ENCODE measurements at regions not wholly inside any gene's neighbourhood (a gene's known extent, or its start where the extent isn't known, plus 50 kb on each side); places are given as distances from the start of the nearest gene placed in this dataset.

- Mint-ChIP-seq H3K27ac (no peak overlapping the region), H3K36me3 (ENCODE audit: insufficient read depth in 2 of 2) (no peaks in the 10 kb centered on the region), H3K4me1 (ENCODE audit: low read depth) (peaks cover 57% of the 10 kb centered on the region), H3K27me3 (ENCODE audit: low read depth) (no peaks in the 10 kb centered on the region), H3K9me3 (no peaks in the 10 kb centered on the region), H3K4me3 (no peak overlapping the region)
- ATAC-seq (replicated peaks in 1 of 2) (no peak), DNase-seq (no peak)
Measured at GRCh38 chr9:7973123-7973522, 173.5 kb upstream of the DMAC1 start.

- Mint-ChIP-seq H3K4me1 (ENCODE audit: low read depth) (peaks cover 45% of the 10 kb centered on the region), H3K27ac (no peak overlapping the region), H3K9me3 (no peaks in the 10 kb centered on the region), H3K27me3 (ENCODE audit: low read depth) (peaks cover 1% of the 10 kb centered on the region), H3K36me3 (ENCODE audit: insufficient read depth in 2 of 2) (no peaks in the 10 kb centered on the region), H3K4me3 (no peak overlapping the region)
- ATAC-seq (replicated peaks in 1 of 2) (no peak), DNase-seq (no peak)
Measured at GRCh38 chr9:7970681-7971330, 171.2 kb upstream of the DMAC1 start.

GRCh38 chr9:7968687-7969086 is 169.1 kb upstream of the DMAC1 start:
- no peak overlapping the region for H3K27ac Mint-ChIP-seq
- no peaks in the 10 kb centered on the region for H3K9me3 Mint-ChIP-seq
- peaks cover 25% of the 10 kb centered on the region for H3K4me1 Mint-ChIP-seq (ENCODE audit: low read depth)
- ATAC-seq (replicated peaks in 1 of 2) (no peak), DNase-seq (no peak)
- H3K27me3 Mint-ChIP-seq (ENCODE audit: low read depth): peaks cover 7% of the 10 kb centered on the region
- H3K36me3 Mint-ChIP-seq (ENCODE audit: insufficient read depth in 2 of 2): no peaks in the 10 kb centered on the region
- H3K4me3 Mint-ChIP-seq: no peak overlapping the region

GRCh38 chr9:7967851-7968250 is 168.3 kb upstream of the DMAC1 start:
- ATAC-seq (replicated peaks in 1 of 2): no peak
- Mint-ChIP-seq H3K27ac (no peak overlapping the region), H3K4me1 (ENCODE audit: low read depth) (peaks cover 22% of the 10 kb centered on the region), H3K36me3 (ENCODE audit: insufficient read depth in 2 of 2) (no peaks in the 10 kb centered on the region), H3K9me3 (no peaks in the 10 kb centered on the region), H3K4me3 (no peak overlapping the region), H3K27me3 (ENCODE audit: low read depth) (peaks cover 7% of the 10 kb centered on the region)
- no peak for DNase-seq

- H3K27ac Mint-ChIP-seq: no peak overlapping the region
- peak; percentile 50 to 73 for ATAC-seq (replicated peaks in 1 of 2)
- H3K27me3 Mint-ChIP-seq (ENCODE audit: low read depth): peaks cover 7% of the 10 kb centered on the region
- no peaks in the 10 kb centered on the region for H3K36me3 Mint-ChIP-seq (ENCODE audit: insufficient read depth in 2 of 2)
- H3K4me1 Mint-ChIP-seq (ENCODE audit: low read depth): peaks cover 22% of the 10 kb centered on the region
- DNase-seq: no peak
- H3K9me3 Mint-ChIP-seq: no peaks in the 10 kb centered on the region
- H3K4me3 Mint-ChIP-seq: no peak overlapping the region
Measured at GRCh38 chr9:7967093-7967827, 167.7 kb upstream of the DMAC1 start.

GRCh38 chr9:7965063-7965462 is 165.5 kb upstream of the DMAC1 start:
- peaks cover 28% of the 10 kb centered on the region for H3K4me1 Mint-ChIP-seq (ENCODE audit: low read depth)
- H3K9me3 Mint-ChIP-seq: no peaks in the 10 kb centered on the region
- no peak for ATAC-seq (replicated peaks in 1 of 2)
- DNase-seq: no peak
- no peaks in the 10 kb centered on the region for H3K36me3 Mint-ChIP-seq (ENCODE audit: insufficient read depth in 2 of 2)
- H3K4me3 Mint-ChIP-seq: no peak overlapping the region
- H3K27ac Mint-ChIP-seq: no peak overlapping the region
- H3K27me3 Mint-ChIP-seq (ENCODE audit: low read depth): peaks cover 7% of the 10 kb centered on the region

GRCh38 chr9:7963026-7963425 is 163.4 kb upstream of the DMAC1 start:
- H3K36me3 Mint-ChIP-seq (ENCODE audit: insufficient read depth in 2 of 2): no peaks in the 10 kb centered on the region
- H3K4me1 Mint-ChIP-seq (ENCODE audit: low read depth): peaks cover 16% of the 10 kb centered on the region
- no peak overlapping the region for H3K27ac Mint-ChIP-seq
- DNase-seq (no peak), ATAC-seq (replicated peaks in 1 of 2) (no peak)
- no peak overlapping the region for H3K4me3 Mint-ChIP-seq
- H3K27me3 Mint-ChIP-seq (ENCODE audit: low read depth): peaks cover 7% of the 10 kb centered on the region
- H3K9me3 Mint-ChIP-seq: no peaks in the 10 kb centered on the region

- Mint-ChIP-seq H3K9me3 (no peaks in the 10 kb centered on the region), H3K27ac (no peak overlapping the region), H3K4me1 (ENCODE audit: low read depth) (peaks cover 6% of the 10 kb centered on the region), H3K36me3 (ENCODE audit: insufficient read depth in 2 of 2) (no peaks in the 10 kb centered on the region), H3K4me3 (no peak overlapping the region), H3K27me3 (ENCODE audit: low read depth) (peaks cover 7% of the 10 kb centered on the region)
- ATAC-seq (replicated peaks in 1 of 2) (no peak), DNase-seq (no peak)
Measured at GRCh38 chr9:7961076-7961475, 161.5 kb upstream of the DMAC1 start.

- Mint-ChIP-seq H3K4me1 (ENCODE audit: low read depth) (peaks cover 6% of the 10 kb centered on the region), H3K4me3 (no peak overlapping the region), H3K36me3 (ENCODE audit: insufficient read depth in 2 of 2) (no peaks in the 10 kb centered on the region), H3K27ac (no peak overlapping the region), H3K9me3 (no peaks in the 10 kb centered on the region), H3K27me3 (ENCODE audit: low read depth) (peaks cover 3% of the 10 kb centered on the region)
- no peak for ATAC-seq (replicated peaks in 1 of 2)
- DNase-seq: no peak
Measured at GRCh38 chr9:7960320-7961050, 160.9 kb upstream of the DMAC1 start.

- H3K27me3 Mint-ChIP-seq (ENCODE audit: low read depth): no peaks in the 10 kb centered on the region
- H3K4me1 Mint-ChIP-seq (ENCODE audit: low read depth): peaks cover 6% of the 10 kb centered on the region
- DNase-seq (no peak), ATAC-seq (replicated peaks in 1 of 2) (no peak)
- H3K9me3 Mint-ChIP-seq: no peaks in the 10 kb centered on the region
- no peak overlapping the region for H3K4me3 Mint-ChIP-seq
- H3K27ac Mint-ChIP-seq: peak overlapping the region; percentile 79
- H3K36me3 Mint-ChIP-seq (ENCODE audit: insufficient read depth in 2 of 2): no peaks in the 10 kb centered on the region
Measured at GRCh38 chr9:7957803-7958202, 158.2 kb upstream of the DMAC1 start.

- DNase-seq (no peak), ATAC-seq (replicated peaks in 1 of 2) (no peak)
- H3K27me3 Mint-ChIP-seq (ENCODE audit: low read depth): no peaks in the 10 kb centered on the region
- H3K27ac Mint-ChIP-seq: no peak overlapping the region
- no peaks in the 10 kb centered on the region for H3K4me1 Mint-ChIP-seq (ENCODE audit: low read depth)
- peaks cover 0 to 2% of the 10 kb centered on the region in 2 donors for H3K36me3 Mint-ChIP-seq (ENCODE audit: insufficient read depth in 2 of 2)
- H3K4me3 Mint-ChIP-seq: no peak overlapping the region
- H3K9me3 Mint-ChIP-seq: no peaks in the 10 kb centered on the region
Measured at GRCh38 chr9:7947577-7947976, 148.0 kb upstream of the DMAC1 start.

GRCh38 chr9:7946458-7946857 is 146.9 kb upstream of the DMAC1 start:
- Mint-ChIP-seq H3K4me3 (no peak overlapping the region), H3K36me3 (ENCODE audit: insufficient read depth in 2 of 2) (peaks cover 0 to 2% of the 10 kb centered on the region in 2 donors), H3K27ac (no peak overlapping the region), H3K27me3 (ENCODE audit: low read depth) (no peaks in the 10 kb centered on the region), H3K4me1 (ENCODE audit: low read depth) (no peaks in the 10 kb centered on the region), H3K9me3 (no peaks in the 10 kb centered on the region)
- ATAC-seq (replicated peaks in 1 of 2) (no peak), DNase-seq (no peak)

- no peak overlapping the region for H3K27ac Mint-ChIP-seq
- H3K9me3 Mint-ChIP-seq: peaks cover 2 to 3% of the 10 kb centered on the region in 2 donors
- H3K36me3 Mint-ChIP-seq (ENCODE audit: insufficient read depth in 2 of 2): peaks cover 3 to 8% of the 10 kb centered on the region in 2 donors
- H3K4me3 Mint-ChIP-seq: no peak overlapping the region
- DNase-seq: no peak
- no peaks in the 10 kb centered on the region for H3K27me3 Mint-ChIP-seq (ENCODE audit: low read depth)
- no peaks in the 10 kb centered on the region for H3K4me1 Mint-ChIP-seq (ENCODE audit: low read depth)
- no peak for ATAC-seq (replicated peaks in 1 of 2)
Measured at GRCh38 chr9:7944572-7944971, 145.0 kb upstream of the DMAC1 start.

Data from activated T-cell treated with anti-CD3 and anti-CD28 coated beads, Interleukin-2, amount 50 U/mL, for 72 hours (primary cell).